ENCODE measurements at regions not wholly inside any gene's neighbourhood (a gene's known extent, or its start where the extent isn't known, plus 50 kb on each side); places are given as distances from the start of the nearest gene placed in this dataset.

DNA sequence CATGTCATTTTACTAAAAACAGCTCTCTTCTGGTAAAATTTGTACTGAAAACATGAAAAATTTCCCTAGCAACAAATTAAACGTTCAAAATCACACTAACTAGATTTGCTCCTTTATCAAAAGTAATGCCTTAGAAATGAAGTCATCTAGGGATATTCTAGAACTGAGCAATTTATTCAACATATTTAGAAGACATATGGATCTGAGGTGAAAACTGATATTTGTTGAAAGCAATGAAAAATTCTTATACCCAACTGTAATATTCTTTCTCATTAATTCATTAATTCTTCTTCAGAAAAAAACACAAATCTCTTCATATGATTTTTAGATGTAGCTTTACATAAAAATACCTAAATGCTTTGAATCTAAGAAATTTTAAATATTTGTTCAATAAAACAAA lies 604.9 kb downstream of the NR2F1-AS1 start:
- no peak for DNase-seq (ENCODE audit: low read depth)
- TF ChIP-seq, protein P1, sequence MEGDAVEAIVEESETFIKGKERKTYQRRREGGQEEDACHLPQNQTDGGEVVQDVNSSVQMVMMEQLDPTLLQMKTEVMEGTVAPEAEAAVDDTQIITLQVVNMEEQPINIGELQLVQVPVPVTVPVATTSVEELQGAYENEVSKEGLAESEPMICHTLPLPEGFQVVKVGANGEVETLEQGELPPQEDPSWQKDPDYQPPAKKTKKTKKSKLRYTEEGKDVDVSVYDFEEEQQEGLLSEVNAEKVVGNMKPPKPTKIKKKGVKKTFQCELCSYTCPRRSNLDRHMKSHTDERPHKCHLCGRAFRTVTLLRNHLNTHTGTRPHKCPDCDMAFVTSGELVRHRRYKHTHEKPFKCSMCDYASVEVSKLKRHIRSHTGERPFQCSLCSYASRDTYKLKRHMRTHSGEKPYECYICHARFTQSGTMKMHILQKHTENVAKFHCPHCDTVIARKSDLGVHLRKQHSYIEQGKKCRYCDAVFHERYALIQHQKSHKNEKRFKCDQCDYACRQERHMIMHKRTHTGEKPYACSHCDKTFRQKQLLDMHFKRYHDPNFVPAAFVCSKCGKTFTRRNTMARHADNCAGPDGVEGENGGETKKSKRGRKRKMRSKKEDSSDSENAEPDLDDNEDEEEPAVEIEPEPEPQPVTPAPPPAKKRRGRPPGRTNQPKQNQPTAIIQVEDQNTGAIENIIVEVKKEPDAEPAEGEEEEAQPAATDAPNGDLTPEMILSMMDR (IDR thresholded peaks at IDR 0.05; ENCODE audit: low read length, missing control alignments), result no peak
- H3K4me3 ChIP-seq (replicated peaks; ENCODE audit: low read depth, low read length), result no peak overlapping the region

DNA sequence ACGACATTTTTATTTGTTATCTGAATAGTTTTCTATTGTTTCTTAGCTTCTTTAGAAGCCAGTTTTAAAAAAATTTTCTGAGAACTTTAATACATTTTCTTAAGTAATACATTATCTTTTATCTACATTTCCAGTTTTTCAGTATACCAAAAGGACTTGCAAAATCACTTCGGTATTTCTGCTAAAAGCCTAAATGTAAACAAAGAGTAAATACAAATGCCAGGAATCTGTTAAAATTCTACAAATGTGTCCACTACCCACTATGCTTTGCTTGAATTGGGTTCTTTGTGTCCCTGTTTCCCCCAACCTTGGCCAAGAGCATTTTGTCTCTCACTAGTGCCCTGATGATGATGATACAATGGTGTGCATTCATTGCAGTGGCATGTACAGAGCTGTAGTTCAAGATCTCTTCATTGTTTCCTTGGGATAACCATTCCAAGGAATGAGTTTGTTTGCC lies 611.2 kb downstream of the NR2F1-AS1 start:
- no peak overlapping the region for H3K4me3 ChIP-seq (replicated peaks; ENCODE audit: low read depth, low read length)
- TF ChIP-seq, protein P1 (IDR thresholded peaks at IDR 0.05; ENCODE audit: low read length, missing control alignments), result no peak
- peak; percentile 23 for DNase-seq (ENCODE audit: low read depth)

DNA sequence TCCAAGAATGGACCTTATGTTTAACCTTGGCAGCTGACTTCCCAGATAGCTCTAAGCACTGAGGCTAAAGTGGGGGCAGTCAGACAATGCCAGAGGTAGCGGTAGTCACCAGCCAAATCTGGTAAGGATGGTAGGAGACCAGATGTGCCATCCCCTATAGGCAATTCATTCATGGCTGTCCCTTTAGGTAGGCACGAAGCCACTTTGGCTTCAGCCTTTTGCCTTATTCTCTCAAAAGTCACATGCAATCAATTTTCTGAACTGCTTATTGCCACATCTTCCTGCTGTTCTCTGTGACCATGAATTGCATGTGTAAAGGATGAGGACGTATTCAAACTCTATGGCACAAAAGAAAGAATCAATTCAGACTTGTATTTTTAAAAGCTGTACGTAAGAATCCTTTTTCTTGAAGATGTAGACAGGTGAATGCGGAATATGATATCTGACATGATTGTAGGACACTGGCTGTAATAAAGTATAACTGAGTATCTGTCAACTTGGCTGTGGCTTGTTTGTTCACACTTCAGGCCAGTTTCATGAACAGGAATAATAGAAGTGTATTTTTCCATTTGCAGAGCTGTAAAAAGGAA lies 611.7 kb downstream of the NR2F1-AS1 start:
- H3K4me3 ChIP-seq (replicated peaks; ENCODE audit: low read depth, low read length), result no peak overlapping the region
- peak; percentile 6 for DNase-seq (ENCODE audit: low read depth)
- TF ChIP-seq, protein P1 (IDR thresholded peaks at IDR 0.05; ENCODE audit: low read length, missing control alignments), result no peak

DNA sequence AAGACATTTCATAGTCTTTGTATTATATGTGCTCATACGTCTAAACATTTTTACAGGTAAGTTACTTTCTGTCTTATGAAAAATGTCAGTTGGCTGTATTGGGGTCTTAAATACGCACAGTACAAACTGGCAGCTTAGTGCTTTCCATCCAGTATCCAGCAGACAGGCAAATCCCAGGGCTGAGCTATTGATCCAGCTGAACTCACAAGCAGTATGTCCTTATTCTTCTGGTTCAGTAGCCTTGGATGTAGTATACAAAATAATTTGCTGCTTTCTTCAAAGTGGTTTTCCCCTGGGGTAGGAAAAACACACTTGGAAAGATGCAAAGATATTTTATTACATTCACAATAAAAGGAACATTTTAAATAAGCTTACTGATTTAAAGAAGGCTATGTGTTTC lies 617.2 kb downstream of the NR2F1-AS1 start:
- H3K4me3 ChIP-seq (replicated peaks; ENCODE audit: low read depth, low read length), result no peak overlapping the region
- TF ChIP-seq, protein P1 (IDR thresholded peaks at IDR 0.05; ENCODE audit: low read length, missing control alignments), result no peak
- DNase-seq (ENCODE audit: low read depth), result no peak

DNA sequence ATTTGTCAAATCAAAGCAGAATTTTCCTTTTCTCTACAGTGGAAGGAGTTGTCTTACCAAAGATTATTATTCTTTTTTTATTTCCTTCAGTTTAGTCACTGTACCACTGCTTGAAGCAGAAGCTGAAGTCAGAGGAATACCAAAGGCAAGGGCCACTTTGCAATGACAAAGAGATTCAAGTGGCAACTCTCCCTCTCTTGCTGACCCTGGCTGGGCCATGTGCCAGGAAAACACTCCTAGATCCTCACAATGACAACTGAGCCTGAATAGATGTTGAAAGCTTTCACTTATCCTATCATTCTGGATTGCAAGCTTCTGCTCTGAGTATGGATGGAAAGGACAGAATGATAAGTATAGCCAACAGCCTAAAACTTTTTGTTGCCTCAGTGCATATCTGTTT lies 618.3 kb downstream of the NR2F1-AS1 start:
- TF ChIP-seq, protein P1 (IDR thresholded peaks at IDR 0.05; ENCODE audit: low read length, missing control alignments), result no peak
- H3K4me3 ChIP-seq (replicated peaks; ENCODE audit: low read depth, low read length), result no peak overlapping the region
- DNase-seq (ENCODE audit: low read depth), result no peak

DNA sequence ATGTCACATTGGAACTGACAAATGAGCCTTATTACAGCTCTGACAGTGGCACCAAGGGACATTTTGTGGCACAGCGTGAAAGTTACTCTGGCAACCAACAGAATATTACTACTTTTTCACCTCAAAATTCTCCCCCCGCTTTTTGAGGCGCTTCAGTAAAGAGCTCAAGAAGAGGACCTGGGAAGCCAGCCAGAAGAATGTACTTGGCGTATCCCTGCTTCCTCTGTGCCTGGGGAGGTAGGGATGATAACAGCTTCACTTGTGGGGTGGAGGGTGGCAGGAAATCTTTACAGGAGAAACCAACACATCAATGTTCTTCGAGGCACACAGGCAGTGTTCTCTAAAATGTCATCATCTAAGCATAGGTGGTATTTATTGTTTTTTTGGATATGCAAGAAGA lies 624.1 kb downstream of the NR2F1-AS1 start:
- H3K4me3 ChIP-seq (replicated peaks; ENCODE audit: low read depth, low read length), result no peak overlapping the region
- DNase-seq (ENCODE audit: low read depth), result peak; percentile 69
- TF ChIP-seq, protein P1 (IDR thresholded peaks at IDR 0.05; ENCODE audit: low read length, missing control alignments), result no peak

DNA sequence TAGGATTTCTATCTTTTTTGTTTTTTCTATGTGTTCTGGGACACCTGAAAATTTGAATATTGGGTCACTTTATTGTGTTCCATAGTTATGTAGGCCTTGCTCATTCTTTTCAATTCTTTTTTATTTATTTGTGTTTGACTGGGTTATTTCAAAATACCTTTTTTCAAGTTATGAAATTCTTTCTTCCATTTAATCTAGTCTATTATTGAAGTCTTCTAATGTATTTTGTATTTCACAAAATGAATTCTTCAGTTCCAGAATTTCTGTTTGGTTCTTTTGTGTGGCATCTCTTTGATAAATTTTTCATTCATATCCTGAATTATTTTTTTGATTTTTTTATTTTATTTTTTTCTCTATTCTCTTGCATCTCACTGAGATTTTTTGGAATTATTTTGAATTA lies 628.8 kb downstream of the NR2F1-AS1 start:
- TF ChIP-seq, protein P1 (IDR thresholded peaks at IDR 0.05; ENCODE audit: low read length, missing control alignments), result no peak
- DNase-seq (ENCODE audit: low read depth), result no peak
- H3K4me3 ChIP-seq (replicated peaks; ENCODE audit: low read depth, low read length), result no peak overlapping the region
